ENCODE measurements at regions not wholly inside any gene's neighbourhood (a gene's known extent, or its start where the extent isn't known, plus 50 kb on each side); places are given as distances from the start of the nearest gene placed in this dataset.

DNA sequence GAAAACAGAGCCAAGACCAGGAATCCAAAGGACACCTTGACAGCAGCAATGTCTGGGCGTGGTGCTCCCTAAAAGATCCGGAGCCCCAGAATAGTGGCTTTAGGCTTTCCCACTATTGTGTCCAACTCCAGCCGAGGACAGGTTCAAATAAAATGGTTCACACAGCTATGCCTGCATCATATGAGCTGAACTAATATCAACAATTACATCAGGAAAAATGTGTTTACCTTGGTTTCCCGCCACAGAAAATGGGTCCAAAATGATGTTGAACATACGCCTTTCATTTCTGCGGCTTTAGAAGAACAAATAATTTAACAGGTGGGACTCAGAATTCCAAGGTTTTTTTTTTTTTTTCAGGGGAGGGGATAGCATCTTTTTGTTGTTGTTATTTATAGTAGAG is 93.6 kb downstream of the OSR1 start:
- Histone ChIP-seq H3K4me3 (IDR thresholded peaks at IDR 0.05; ENCODE audit: insufficient read depth, low read depth, low read length) (no peak overlapping the region), H3K36me3 (ENCODE audit: insufficient read depth) (no peaks in the 10 kb centered on the region), H3K4me1 (ENCODE audit: low read depth, poor library complexity, severe bottlenecking) (no peaks in the 10 kb centered on the region), H4K20me1 (ENCODE audit: insufficient read depth) (no peaks in the 10 kb centered on the region), H2AFZ (ENCODE audit: low read depth) (no peak overlapping the region), H3K27ac (no peak overlapping the region), H3K9ac (no peak overlapping the region), H3K79me2 (ENCODE audit: insufficient read depth, low read depth) (no peaks in the 10 kb centered on the region), H3K4me2 (no peak overlapping the region), H3K27me3 (ENCODE audit: insufficient read depth, low read depth) (no peaks in the 10 kb centered on the region)
- TF ChIP-seq, protein P1, sequence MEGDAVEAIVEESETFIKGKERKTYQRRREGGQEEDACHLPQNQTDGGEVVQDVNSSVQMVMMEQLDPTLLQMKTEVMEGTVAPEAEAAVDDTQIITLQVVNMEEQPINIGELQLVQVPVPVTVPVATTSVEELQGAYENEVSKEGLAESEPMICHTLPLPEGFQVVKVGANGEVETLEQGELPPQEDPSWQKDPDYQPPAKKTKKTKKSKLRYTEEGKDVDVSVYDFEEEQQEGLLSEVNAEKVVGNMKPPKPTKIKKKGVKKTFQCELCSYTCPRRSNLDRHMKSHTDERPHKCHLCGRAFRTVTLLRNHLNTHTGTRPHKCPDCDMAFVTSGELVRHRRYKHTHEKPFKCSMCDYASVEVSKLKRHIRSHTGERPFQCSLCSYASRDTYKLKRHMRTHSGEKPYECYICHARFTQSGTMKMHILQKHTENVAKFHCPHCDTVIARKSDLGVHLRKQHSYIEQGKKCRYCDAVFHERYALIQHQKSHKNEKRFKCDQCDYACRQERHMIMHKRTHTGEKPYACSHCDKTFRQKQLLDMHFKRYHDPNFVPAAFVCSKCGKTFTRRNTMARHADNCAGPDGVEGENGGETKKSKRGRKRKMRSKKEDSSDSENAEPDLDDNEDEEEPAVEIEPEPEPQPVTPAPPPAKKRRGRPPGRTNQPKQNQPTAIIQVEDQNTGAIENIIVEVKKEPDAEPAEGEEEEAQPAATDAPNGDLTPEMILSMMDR (conservative IDR thresholded peaks at IDR 0.05; ENCODE audit: low read depth, low read length): no peak

DNA sequence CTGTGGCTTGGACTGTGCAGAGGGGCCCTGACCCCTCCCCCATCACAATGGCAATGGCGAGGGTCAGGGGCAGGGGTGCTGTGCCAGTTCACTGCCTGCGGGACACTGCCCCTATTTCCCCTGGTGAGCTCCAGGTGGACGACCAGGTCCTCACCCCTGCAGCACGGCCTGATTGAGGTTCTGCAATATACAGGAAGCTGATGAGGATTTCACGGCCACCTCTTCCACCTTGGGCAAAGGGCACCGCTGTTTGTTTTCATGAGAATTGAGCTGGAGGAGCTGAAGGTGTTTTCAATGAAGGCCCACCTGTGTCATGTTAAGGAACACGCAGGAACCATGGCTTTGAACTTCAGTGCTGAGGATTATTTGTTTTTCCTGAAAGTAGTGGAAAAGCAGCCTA is 96.3 kb downstream of the OSR1 start:
- TF ChIP-seq, protein P1 (conservative IDR thresholded peaks at IDR 0.05; ENCODE audit: low read depth, low read length): no peak
- no peak overlapping the region for H3K27ac ChIP-seq
- H3K27me3 ChIP-seq (ENCODE audit: insufficient read depth, low read depth): no peaks in the 10 kb centered on the region

DNA sequence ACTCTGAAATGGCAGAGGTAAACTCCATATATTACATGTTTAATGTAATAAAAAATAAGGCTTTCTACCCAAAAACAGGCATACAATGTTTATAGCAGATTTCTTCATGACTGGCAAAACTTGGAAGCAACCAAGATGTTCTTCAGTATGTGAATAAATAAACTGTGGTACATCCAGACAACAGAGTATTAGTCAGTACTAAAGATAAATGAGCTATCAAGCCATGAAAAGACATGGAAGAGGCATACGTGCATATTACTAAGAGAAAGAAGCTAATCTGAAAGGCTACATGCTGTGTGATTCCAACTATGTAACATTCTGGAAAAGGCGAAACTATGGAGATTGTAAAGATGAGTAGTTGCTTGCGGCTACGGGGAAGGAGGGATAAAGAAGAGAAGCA is 97.4 kb downstream of the OSR1 start:
- Histone ChIP-seq H2AFZ (ENCODE audit: low read depth) (no peak overlapping the region), H3K36me3 (ENCODE audit: insufficient read depth) (no peaks in the 10 kb centered on the region), H3K79me2 (ENCODE audit: insufficient read depth, low read depth) (no peaks in the 10 kb centered on the region), H3K9ac (no peak overlapping the region), H3K4me1 (ENCODE audit: low read depth, poor library complexity, severe bottlenecking) (no peaks in the 10 kb centered on the region), H3K27ac (no peak overlapping the region), H3K27me3 (ENCODE audit: insufficient read depth, low read depth) (no peaks in the 10 kb centered on the region), H4K20me1 (ENCODE audit: insufficient read depth) (no peaks in the 10 kb centered on the region), H3K4me2 (no peak overlapping the region), H3K4me3 (IDR thresholded peaks at IDR 0.05; ENCODE audit: insufficient read depth, low read depth, low read length) (no peak overlapping the region)
- TF ChIP-seq, protein P1 (conservative IDR thresholded peaks at IDR 0.05; ENCODE audit: low read depth, low read length): no peak

More for the DNA sequence above, 96.3 kb downstream of the OSR1 start:
- no peak overlapping the region for H3K4me3 ChIP-seq (IDR thresholded peaks at IDR 0.05; ENCODE audit: insufficient read depth, low read depth, low read length)
- H3K4me1 ChIP-seq (ENCODE audit: low read depth, poor library complexity, severe bottlenecking): no peaks in the 10 kb centered on the region
- H3K4me2 ChIP-seq: no peak overlapping the region
- no peaks in the 10 kb centered on the region for H3K36me3 ChIP-seq (ENCODE audit: insufficient read depth)
- no peaks in the 10 kb centered on the region for H3K79me2 ChIP-seq (ENCODE audit: insufficient read depth, low read depth)
- H2AFZ ChIP-seq (ENCODE audit: low read depth): no peak overlapping the region
- no peaks in the 10 kb centered on the region for H4K20me1 ChIP-seq (ENCODE audit: insufficient read depth)
- no peak overlapping the region for H3K9ac ChIP-seq

DNA sequence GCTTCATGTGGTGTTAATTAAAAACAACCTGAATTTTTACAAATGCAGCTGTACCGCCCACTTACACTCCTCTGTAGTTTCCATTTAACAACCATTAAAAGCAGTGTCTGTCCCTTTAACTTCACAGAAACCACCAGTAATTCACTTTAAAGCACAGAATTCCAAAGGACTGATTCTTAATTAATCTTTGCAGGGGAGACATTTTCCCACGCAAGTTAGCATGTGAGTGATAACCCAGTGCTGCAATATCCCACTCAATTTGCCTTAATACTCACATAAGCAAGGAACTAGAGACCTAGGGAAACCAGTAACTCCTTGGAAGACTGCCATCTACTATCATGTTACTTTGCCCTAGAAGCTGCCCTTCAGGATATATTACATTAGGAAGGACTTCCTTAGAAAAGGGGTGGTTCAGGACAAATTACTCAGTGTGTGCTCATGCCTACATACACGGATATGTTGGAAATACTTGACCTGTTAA is 102.3 kb downstream of the OSR1 start:
- no peak overlapping the region for H3K4me3 ChIP-seq (IDR thresholded peaks at IDR 0.05; ENCODE audit: insufficient read depth, low read depth, low read length)
- no peak overlapping the region for H3K27ac ChIP-seq
- H3K79me2 ChIP-seq (ENCODE audit: insufficient read depth, low read depth): no peaks in the 10 kb centered on the region
- no peak overlapping the region for H2AFZ ChIP-seq (ENCODE audit: low read depth)
- H3K4me1 ChIP-seq (ENCODE audit: low read depth, poor library complexity, severe bottlenecking): no peaks in the 10 kb centered on the region
- H3K36me3 ChIP-seq (ENCODE audit: insufficient read depth): no peaks in the 10 kb centered on the region
- TF ChIP-seq, protein P1 (conservative IDR thresholded peaks at IDR 0.05; ENCODE audit: low read depth, low read length): no peak
- no peaks in the 10 kb centered on the region for H3K27me3 ChIP-seq (ENCODE audit: insufficient read depth, low read depth)
- no peaks in the 10 kb centered on the region for H4K20me1 ChIP-seq (ENCODE audit: insufficient read depth)
- H3K9ac ChIP-seq: no peak overlapping the region
- H3K4me2 ChIP-seq: no peak overlapping the region
